Trophoblast cell (in vitro differentiated cells and primary cell): ENCODE measurements at regions not wholly inside any gene's neighbourhood (a gene's known extent, or its start where the extent isn't known, plus 50 kb on each side); places are given as distances from the start of the nearest gene placed in this dataset.

Experiments used
- DNase-seq, 2 donors: peaks; one replicate each; pipeline ENCODE4 v3.0.0-alpha.2; 2016
- H2AFZ ChIP-seq: 2 replicates; pipeline ENCODE4 v1.6.1; 2013; ENCODE audit warnings: low read length, moderate library complexity, mild to moderate bottlenecking; ENCODE audit not compliant: insufficient read depth, poor library complexity
- H2AK5ac ChIP-seq: 2 replicates; pipeline ENCODE4 v1.6.1; 2013; ENCODE audit warnings: mild to moderate bottlenecking, low read length
- H2BK120ac ChIP-seq: 2 replicates; pipeline ENCODE4 v1.6.1; 2013; ENCODE audit warnings: low read length, mild to moderate bottlenecking, moderate library complexity; ENCODE audit not compliant: insufficient read depth, poor library complexity
- H2BK12ac ChIP-seq: 2 replicates; pipeline ENCODE4 v1.6.1; 2013; ENCODE audit warnings: mild to moderate bottlenecking, low read length, moderate library complexity
- H2BK5ac ChIP-seq: 2 replicates; pipeline ENCODE4 v1.6.1; 2013; ENCODE audit warnings: low read length, low read depth, moderate library complexity, mild to moderate bottlenecking; ENCODE audit not compliant: poor library complexity
- H3K14ac ChIP-seq: 2 replicates; pipeline ENCODE4 v1.6.1; 2013; ENCODE audit warnings: mild to moderate bottlenecking, low read length
- H3K18ac ChIP-seq: 2 replicates; pipeline ENCODE4 v1.6.1; 2013; ENCODE audit warnings: mild to moderate bottlenecking, low read length
- H3K23ac ChIP-seq: 2 replicates; pipeline ENCODE4 v1.6.1; 2013; ENCODE audit warnings: low read length
- H3K27ac ChIP-seq: 2 replicates; pipeline ENCODE4 v1.5.1; 2013; ENCODE audit warnings: low read depth, mild to moderate bottlenecking, inconsistent platforms, low read length, moderate library complexity
- H3K27me3 ChIP-seq: 2 replicates; pipeline ENCODE4 v1.6.1; 2013; ENCODE audit warnings: inconsistent platforms, mild to moderate bottlenecking, low read length, moderate library complexity; ENCODE audit not compliant: insufficient read depth
- H3K36me3 ChIP-seq, 2 experiments: 1 replicate in 1 of 2; 2 replicates in 1 of 2; pipeline ENCODE4 v1.6.1; 2013; ENCODE audit warnings: low read length in 2 of 2, mild to moderate bottlenecking in 2 of 2, moderate library complexity in 1 of 2; ENCODE audit not compliant: insufficient read depth in 2 of 2, control insufficient read depth in 1 of 2
- H3K4ac ChIP-seq: 2 replicates; pipeline ENCODE4 v1.6.1; 2013; ENCODE audit warnings: low read depth, mild to moderate bottlenecking, low read length, moderate library complexity
- H3K4me1 ChIP-seq, 2 experiments: 1 replicate in 1 of 2; 2 replicates in 1 of 2; pipeline ENCODE4 v1.6.1; 2013; ENCODE audit warnings: low read length in 2 of 2, mild to moderate bottlenecking in 2 of 2, moderate library complexity in 1 of 2; ENCODE audit not compliant: insufficient read depth in 2 of 2, control insufficient read depth in 1 of 2
- H3K4me2 ChIP-seq: 2 replicates; pipeline ENCODE4 v1.6.1; 2013; ENCODE audit warnings: inconsistent platforms, mild to moderate bottlenecking, low read length, moderate library complexity
- H3K4me3 ChIP-seq: 2 replicates; pipeline ENCODE4 v1.5.1; 2013; ENCODE audit warnings: mild to moderate bottlenecking, low read depth, low read length, inconsistent platforms
- H3K79me1 ChIP-seq: one replicate; pipeline ENCODE4 v1.6.1; 2013; ENCODE audit warnings: low read length
- H3K79me2 ChIP-seq: 2 replicates; pipeline ENCODE4 v1.6.1; 2013; ENCODE audit warnings: low read length, mild to moderate bottlenecking; ENCODE audit not compliant: control insufficient read depth, insufficient read depth, poor library complexity
- H3K9ac ChIP-seq: 2 replicates; pipeline ENCODE4 v1.6.1; 2013; ENCODE audit warnings: mild to moderate bottlenecking, low read length
- H3K9me3 ChIP-seq: 2 replicates; pipeline ENCODE4 v1.6.1; 2013; ENCODE audit warnings: low read depth, mild to moderate bottlenecking, control low read depth, inconsistent platforms, low read length; ENCODE audit not compliant: insufficient read depth
- H4K12ac ChIP-seq: 2 replicates; pipeline ENCODE4 v1.6.1; 2013; ENCODE audit warnings: low read depth, mild to moderate bottlenecking, low read length, moderate library complexity
- H4K8ac ChIP-seq: 2 replicates; pipeline ENCODE4 v1.6.1; 2013; ENCODE audit warnings: low read depth, mild to moderate bottlenecking, low read length, moderate library complexity
- H4K91ac ChIP-seq: one replicate; pipeline ENCODE4 v1.6.1; 2013; ENCODE audit warnings: low read depth, mild to moderate bottlenecking, low read length, moderate library complexity
- WGBS: extraction: QIAGEN DNeasy Blood & Tissue Kit; methylation state at CpG from one replicate; pipeline ENCODE4 v1.1.7; 2013; ENCODE audit warnings: missing lambda C conversion rate; ENCODE audit not compliant: insufficient read length, insufficient coverage; ENCODE audit errors: extremely low coverage; 5-methylcytosine and 5-hydroxymethylcytosine counted together

DNA sequence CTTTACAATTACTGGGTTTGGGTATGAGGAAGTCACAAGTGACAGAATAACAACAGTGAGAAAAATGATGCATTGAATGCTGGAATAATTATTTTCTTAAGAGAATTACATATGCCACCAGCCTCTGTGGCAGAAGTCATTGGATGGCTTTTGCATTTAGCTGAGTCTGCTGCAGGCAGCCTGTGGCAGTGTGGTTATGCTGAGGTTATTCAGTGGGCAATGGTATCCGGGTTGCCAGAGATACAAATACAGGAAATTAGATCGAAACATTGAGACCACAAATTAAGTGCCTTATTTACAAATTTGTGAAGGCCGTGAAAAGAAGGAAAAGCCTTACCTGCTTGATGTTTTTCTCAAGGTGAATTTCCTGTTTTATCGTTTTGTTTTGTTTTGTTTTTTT is 1050.0 kb downstream of the GALC start:
- Histone ChIP-seq H3K27me3 (no peaks in the 10 kb centered on the region), H3K4me3 (no peak overlapping the region), H3K4me2 (no peak overlapping the region), H2AK5ac (no peak overlapping the region), H3K9ac (no peak overlapping the region), H2BK5ac (no peak overlapping the region), H3K79me1 (no peaks in the 10 kb centered on the region), H3K9me3 (no peaks in the 10 kb centered on the region), H3K4me1 (no peaks in the 10 kb centered on the region), H3K14ac (no peak overlapping the region), H3K4ac (no peak overlapping the region), H3K27ac (no peak overlapping the region), H4K91ac (no peak overlapping the region), H2BK12ac (no peak overlapping the region), H3K79me2 (no peaks in the 10 kb centered on the region), H3K18ac (no peak overlapping the region), H4K12ac (no peak overlapping the region), H3K23ac (no peak overlapping the region), H2AFZ (no peak overlapping the region), H4K8ac (no peak overlapping the region), H2BK120ac (no peak overlapping the region), H3K36me3 (no peaks in the 10 kb centered on the region)
- no peak for DNase-seq
- WGBS: no CpG with 5 or more reads among the region's 4 CpGs

DNA sequence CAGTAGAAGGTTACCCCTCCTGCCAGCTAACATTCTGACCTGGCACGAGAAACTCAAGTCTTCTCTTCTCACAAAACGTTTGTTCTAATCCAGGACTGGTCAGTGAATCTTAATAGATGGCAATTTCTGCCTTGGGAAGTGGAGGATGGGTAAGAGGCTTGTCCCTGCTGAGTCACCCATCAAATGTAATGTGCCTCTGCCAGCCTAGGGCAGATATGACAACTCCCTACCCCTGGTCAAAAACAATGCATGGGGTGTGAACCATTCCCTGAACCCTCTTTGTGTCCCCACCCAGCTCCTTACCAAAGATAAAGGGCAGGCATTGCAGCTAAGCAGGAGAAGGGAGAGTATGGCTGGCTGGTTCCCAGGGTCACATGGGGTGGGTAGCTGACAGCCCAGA is 1052.9 kb downstream of the GALC start:
- Histone ChIP-seq H3K9ac (no peak overlapping the region), H3K18ac (no peak overlapping the region), H3K36me3 (no peaks in the 10 kb centered on the region), H3K4me3 (no peak overlapping the region), H3K79me2 (no peaks in the 10 kb centered on the region), H2BK120ac (no peak overlapping the region), H4K91ac (no peak overlapping the region), H4K12ac (no peak overlapping the region), H2AFZ (no peak overlapping the region), H3K4me2 (no peak overlapping the region), H2AK5ac (no peak overlapping the region), H3K23ac (no peak overlapping the region), H2BK5ac (no peak overlapping the region), H3K14ac (no peak overlapping the region), H3K9me3 (no peaks in the 10 kb centered on the region), H3K4ac (no peak overlapping the region), H4K8ac (no peak overlapping the region), H2BK12ac (no peak overlapping the region), H3K79me1 (no peaks in the 10 kb centered on the region), H3K4me1 (no peaks in the 10 kb centered on the region), H3K27me3 (no peaks in the 10 kb centered on the region), H3K27ac (no peak overlapping the region)
- WGBS: no CpG with 5 or more reads among the region's 2 CpGs
- no peak for DNase-seq

- no peak overlapping the region for H2AK5ac ChIP-seq
Observed at GRCh38 chr14:86938320-86938719, 1054.7 kb downstream of the GALC start.

GRCh38 chr14:86936556-86936955 is 1056.4 kb downstream of the GALC start:
- H3K36me3 ChIP-seq: no peaks in the 10 kb centered on the region
- no peak overlapping the region for H3K23ac ChIP-seq
- peaks cover 1% of the 10 kb centered on the region for H3K9me3 ChIP-seq
- no peak overlapping the region for H3K4ac ChIP-seq
- DNase-seq: no peak
- no peak overlapping the region for H3K4me2 ChIP-seq
- H3K9ac ChIP-seq: no peak overlapping the region
- no peaks in the 10 kb centered on the region for H3K79me1 ChIP-seq
- no peaks in the 10 kb centered on the region for H3K4me1 ChIP-seq
- H2AFZ ChIP-seq: no peak overlapping the region
- H3K27ac ChIP-seq: no peak overlapping the region
- H3K27me3 ChIP-seq: no peaks in the 10 kb centered on the region
- no peaks in the 10 kb centered on the region for H3K79me2 ChIP-seq
- H3K14ac ChIP-seq: no peak overlapping the region
- H2BK5ac ChIP-seq: no peak overlapping the region
- H4K91ac ChIP-seq: no peak overlapping the region
- WGBS: no CpG with 5 or more reads among the region's 2 CpGs
- no peak overlapping the region for H2AK5ac ChIP-seq
- no peak overlapping the region for H4K8ac ChIP-seq
- no peak overlapping the region for H2BK12ac ChIP-seq
- no peak overlapping the region for H3K18ac ChIP-seq
- no peak overlapping the region for H4K12ac ChIP-seq
- H3K4me3 ChIP-seq: no peak overlapping the region
- H2BK120ac ChIP-seq: no peak overlapping the region

More at GRCh38 chr14:86938320-86938719, 1054.7 kb downstream of the GALC start:
- H4K12ac ChIP-seq: no peak overlapping the region
- H3K36me3 ChIP-seq: no peaks in the 10 kb centered on the region
- H3K9me3 ChIP-seq: peaks cover 1% of the 10 kb centered on the region
- no peaks in the 10 kb centered on the region for H3K79me2 ChIP-seq
- no peak overlapping the region for H3K4me3 ChIP-seq
- H3K27me3 ChIP-seq: no peaks in the 10 kb centered on the region
- H4K8ac ChIP-seq: no peak overlapping the region
- H3K4ac ChIP-seq: no peak overlapping the region
- H3K9ac ChIP-seq: no peak overlapping the region
- no peaks in the 10 kb centered on the region for H3K4me1 ChIP-seq
- no peak overlapping the region for H2AFZ ChIP-seq
- H3K14ac ChIP-seq: no peak overlapping the region
- H3K23ac ChIP-seq: no peak overlapping the region
- no peak overlapping the region for H4K91ac ChIP-seq
- H2BK120ac ChIP-seq: no peak overlapping the region
- H3K4me2 ChIP-seq: no peak overlapping the region
- H2BK5ac ChIP-seq: no peak overlapping the region
- H2BK12ac ChIP-seq: no peak overlapping the region
- no peaks in the 10 kb centered on the region for H3K79me1 ChIP-seq
- no peak for DNase-seq
- H3K27ac ChIP-seq: no peak overlapping the region
- WGBS: no CpG with 5 or more reads among the region's 8 CpGs
- H3K18ac ChIP-seq: no peak overlapping the region
